ENCODE measurements at regions not wholly inside any gene's neighbourhood (a gene's known extent, or its start where the extent isn't known, plus 50 kb on each side); places are given as distances from the start of the nearest gene placed in this dataset.

GRCh38 chr13:59464926-59465325 is 698.8 kb downstream of the DIAPH3 start:
- DNase-seq (no peak), ATAC-seq (ENCODE audit: low FRiP score in 2 of 2) (no peak)
- Histone ChIP-seq H3K27me3 (no peaks in the 10 kb centered on the region), H3K4me3 (no peak overlapping the region), H3K9me3 (no peaks in the 10 kb centered on the region), H3K27ac (no peak overlapping the region), H3K4me1 (peaks cover 0 to 6% (median 2%) of the 10 kb centered on the region in 4 donors), H3K36me3 (no peaks in the 10 kb centered on the region)
- no peak for TF ChIP-seq EP300 (IDR thresholded peaks at IDR 0.05)
- no peak for TF ChIP-seq POLR2A (IDR thresholded peaks at IDR 0.05)
- TF ChIP-seq POLR2AphosphoS5 (IDR thresholded peaks at IDR 0.05) = no peak
- WGBS, 2 donors = 54 to 55% methylated on average over 4 of the region's 4 CpGs

GRCh38 chr13:59468396-59468795 is 695.3 kb downstream of the DIAPH3 start:
- Histone ChIP-seq H3K36me3 (no peaks in the 10 kb centered on the region), H3K4me3 (no peak overlapping the region), H3K27ac (no peak overlapping the region), H3K9me3 (no peaks in the 10 kb centered on the region), H3K4me1 (no peaks in the 10 kb centered on the region), H3K27me3 (no peaks in the 10 kb centered on the region)
- ATAC-seq (ENCODE audit: low FRiP score in 2 of 2) = no peak
- TF ChIP-seq POLR2AphosphoS5 (IDR thresholded peaks at IDR 0.05) = no peak
- no peak for TF ChIP-seq POLR2A (IDR thresholded peaks at IDR 0.05)
- TF ChIP-seq EP300 (IDR thresholded peaks at IDR 0.05) = no peak
- no peak for TF ChIP-seq CTCF (IDR thresholded peaks at IDR 0.05)
- WGBS, 2 donors = 84 to 90% methylated on average over 2 of the region's 2 CpGs
- DNase-seq = no peak

GRCh38 chr13:59471106-59471505 is 692.6 kb downstream of the DIAPH3 start:
- DNase-seq (no peak), ATAC-seq (ENCODE audit: low FRiP score in 2 of 2) (no peak)
- Histone ChIP-seq H3K36me3 (no peaks in the 10 kb centered on the region), H3K27ac (no peak overlapping the region), H3K27me3 (no peaks in the 10 kb centered on the region), H3K4me3 (no peak overlapping the region), H3K9me3 (no peaks in the 10 kb centered on the region), H3K4me1 (no peaks in the 10 kb centered on the region)
- no peak for TF ChIP-seq EP300 (IDR thresholded peaks at IDR 0.05)
- TF ChIP-seq POLR2A (IDR thresholded peaks at IDR 0.05) = no peak
- TF ChIP-seq POLR2AphosphoS5 (IDR thresholded peaks at IDR 0.05) = no peak
- TF ChIP-seq CTCF (IDR thresholded peaks at IDR 0.05) = no peak
- WGBS, 2 donors = 54 to 59% methylated on average over 1 of the region's 1 CpG

- DNase-seq = no peak
- no peak for ATAC-seq (ENCODE audit: low FRiP score in 2 of 2)
- Histone ChIP-seq H3K27me3 (no peaks in the 10 kb centered on the region), H3K4me1 (no peaks in the 10 kb centered on the region), H3K36me3 (no peaks in the 10 kb centered on the region), H3K9me3 (no peaks in the 10 kb centered on the region), H3K27ac (no peak overlapping the region), H3K4me3 (no peak overlapping the region)
- TF ChIP-seq POLR2AphosphoS5 (IDR thresholded peaks at IDR 0.05) (no peak), CTCF (IDR thresholded peaks at IDR 0.05) (no peak), POLR2A (IDR thresholded peaks at IDR 0.05) (no peak), EP300 (IDR thresholded peaks at IDR 0.05) (no peak)
Measured at GRCh38 chr13:59472134-59472533, 691.6 kb downstream of the DIAPH3 start.

- TF ChIP-seq EP300 (IDR thresholded peaks at IDR 0.05) (no peak), POLR2AphosphoS5 (IDR thresholded peaks at IDR 0.05) (no peak), CTCF (IDR thresholded peaks at IDR 0.05) (no peak), POLR2A (IDR thresholded peaks at IDR 0.05) (no peak)
- WGBS, 2 donors = 59 to 75% methylated on average over 1 of the region's 1 CpG
Measured at GRCh38 chr13:59474696-59475095, 689.0 kb downstream of the DIAPH3 start.

More at GRCh38 chr13:59474696-59475095, 689.0 kb downstream of the DIAPH3 start:
- no peak for ATAC-seq (ENCODE audit: low FRiP score in 2 of 2)
- no peak overlapping the region for H3K4me3 ChIP-seq
- DNase-seq = no peak
- H3K4me1 ChIP-seq = no peaks in the 10 kb centered on the region
- H3K9me3 ChIP-seq = no peaks in the 10 kb centered on the region
- no peaks in the 10 kb centered on the region for H3K36me3 ChIP-seq
- H3K27me3 ChIP-seq = no peaks in the 10 kb centered on the region
- H3K27ac ChIP-seq = no peak overlapping the region

All from upper lobe of left lung (tissue), 6 donors.